ENCODE measurements at regions not wholly inside any gene's neighbourhood (a gene's known extent, or its start where the extent isn't known, plus 50 kb on each side); places are given as distances from the start of the nearest gene placed in this dataset.

- no peak overlapping the region for H3K27ac ChIP-seq
- no peak overlapping the region for H3K9ac ChIP-seq (ENCODE audit: insufficient read length)
- H3K9me3 ChIP-seq (ENCODE audit: low read depth, low read length), result no peaks in the 10 kb centered on the region
- H3K4me3 ChIP-seq, result no peak overlapping the region
- H3K36me3 ChIP-seq (ENCODE audit: insufficient read depth, low read length), result no peaks in the 10 kb centered on the region
- no peak for DNase-seq (ENCODE audit: low read depth, low spot score)
- no peak for TF ChIP-seq EZH2 (IDR thresholded peaks at IDR 0.05)
- TF ChIP-seq POLR2AphosphoS5 (IDR thresholded peaks at IDR 0.05; ENCODE audit: borderline replicate concordance, low read depth, low read length), result no peak
- no peak for TF ChIP-seq FOXP2 (optimal IDR thresholded peaks at IDR 0.05; ENCODE audit: control extremely low read depth, extremely low read length, insufficient read depth)
Measured at GRCh38 chr7:96870934-96871333, 134.4 kb upstream of the DLX6 start.

- TF ChIP-seq FOXP2 (optimal IDR thresholded peaks at IDR 0.05; ENCODE audit: control extremely low read depth, extremely low read length, insufficient read depth), result no peak
- no peak for TF ChIP-seq EZH2 (IDR thresholded peaks at IDR 0.05)
- TF ChIP-seq POLR2AphosphoS5 (IDR thresholded peaks at IDR 0.05; ENCODE audit: borderline replicate concordance, low read depth, low read length), result no peak
- no peak overlapping the region for H3K4me3 ChIP-seq
- no peak overlapping the region for H3K27ac ChIP-seq
- H3K9me3 ChIP-seq (ENCODE audit: low read depth, low read length), result no peaks in the 10 kb centered on the region
- no peak for DNase-seq (ENCODE audit: low read depth, low spot score)
- no peaks in the 10 kb centered on the region for H3K36me3 ChIP-seq (ENCODE audit: insufficient read depth, low read length)
- H3K9ac ChIP-seq (ENCODE audit: insufficient read length), result no peak overlapping the region
Measured at GRCh38 chr7:96887426-96887825, 117.9 kb upstream of the DLX6 start.

DNA sequence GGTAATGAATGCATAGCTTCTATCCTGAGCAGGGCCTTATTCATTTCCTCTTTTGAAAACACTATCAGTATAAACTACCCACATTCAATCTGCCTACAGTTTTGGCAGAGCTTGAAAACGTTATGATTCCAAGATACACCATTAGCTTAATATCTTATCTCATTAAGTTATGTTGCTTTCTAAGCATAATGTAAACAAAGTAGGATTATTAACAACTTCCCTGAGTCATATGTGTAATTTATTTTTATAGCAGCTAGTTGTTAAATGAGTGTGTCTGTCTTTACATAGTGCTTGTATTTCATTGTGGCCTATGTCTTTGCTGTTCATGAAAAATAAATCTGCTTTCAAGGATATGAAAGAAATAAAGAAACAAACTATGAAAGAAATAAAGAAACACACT is 106.2 kb upstream of the DLX6 start:
- H3K9me3 ChIP-seq (ENCODE audit: low read depth, low read length), result no peaks in the 10 kb centered on the region
- DNase-seq (ENCODE audit: low read depth, low spot score), result no peak
- H3K4me3 ChIP-seq, result no peak overlapping the region
- no peaks in the 10 kb centered on the region for H3K36me3 ChIP-seq (ENCODE audit: insufficient read depth, low read length)
- no peak overlapping the region for H3K27ac ChIP-seq
- TF ChIP-seq POLR2AphosphoS5 (IDR thresholded peaks at IDR 0.05; ENCODE audit: borderline replicate concordance, low read depth, low read length), result no peak
- TF ChIP-seq EZH2 (IDR thresholded peaks at IDR 0.05), result no peak
- no peak for TF ChIP-seq FOXP2 (optimal IDR thresholded peaks at IDR 0.05; ENCODE audit: control extremely low read depth, extremely low read length, insufficient read depth)
- H3K9ac ChIP-seq (ENCODE audit: insufficient read length), result no peak overlapping the region

GRCh38 chr7:96901822-96902445 is 103.4 kb upstream of the DLX6 start:
- no peak overlapping the region for H3K4me3 ChIP-seq
- no peak for DNase-seq (ENCODE audit: low read depth, low spot score)
- H3K9ac ChIP-seq (ENCODE audit: insufficient read length), result no peak overlapping the region
- TF ChIP-seq EZH2 (IDR thresholded peaks at IDR 0.05), result no peak
- no peak for TF ChIP-seq POLR2AphosphoS5 (IDR thresholded peaks at IDR 0.05; ENCODE audit: borderline replicate concordance, low read depth, low read length)
- TF ChIP-seq FOXP2 (optimal IDR thresholded peaks at IDR 0.05; ENCODE audit: control extremely low read depth, extremely low read length, insufficient read depth), result no peak
- no peaks in the 10 kb centered on the region for H3K9me3 ChIP-seq (ENCODE audit: low read depth, low read length)
- no peaks in the 10 kb centered on the region for H3K36me3 ChIP-seq (ENCODE audit: insufficient read depth, low read length)
- H3K27ac ChIP-seq, result no peak overlapping the region

DNA sequence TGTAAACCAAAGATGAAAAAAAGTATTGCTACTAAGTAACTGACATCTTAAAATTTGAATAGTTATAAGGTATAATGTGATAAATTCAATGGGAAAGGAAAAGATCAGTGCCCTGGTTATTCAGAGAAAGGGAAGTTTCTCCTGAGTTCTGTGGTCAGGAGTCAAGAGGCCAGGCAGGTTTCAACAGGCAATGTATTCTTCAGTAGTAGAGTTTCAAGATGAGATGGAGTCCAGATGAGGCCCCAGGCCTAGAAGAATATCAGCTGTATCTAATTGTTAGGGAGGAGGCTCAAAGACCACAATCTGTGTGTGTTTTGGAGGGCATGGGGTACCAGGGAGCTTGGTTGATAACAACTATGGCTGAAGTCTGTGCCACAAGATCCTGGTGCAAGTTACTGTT is 101.4 kb upstream of the DLX6 start:
- no peak for TF ChIP-seq FOXP2 (optimal IDR thresholded peaks at IDR 0.05; ENCODE audit: control extremely low read depth, extremely low read length, insufficient read depth)
- TF ChIP-seq POLR2AphosphoS5 (IDR thresholded peaks at IDR 0.05; ENCODE audit: borderline replicate concordance, low read depth, low read length), result no peak
- no peak for TF ChIP-seq EZH2 (IDR thresholded peaks at IDR 0.05)
- Histone ChIP-seq H3K36me3 (ENCODE audit: insufficient read depth, low read length) (no peaks in the 10 kb centered on the region), H3K9me3 (ENCODE audit: low read depth, low read length) (no peaks in the 10 kb centered on the region), H3K9ac (ENCODE audit: insufficient read length) (no peak overlapping the region), H3K27ac (no peak overlapping the region), H3K4me3 (no peak overlapping the region)
- DNase-seq (ENCODE audit: low read depth, low spot score), result no peak

DNA sequence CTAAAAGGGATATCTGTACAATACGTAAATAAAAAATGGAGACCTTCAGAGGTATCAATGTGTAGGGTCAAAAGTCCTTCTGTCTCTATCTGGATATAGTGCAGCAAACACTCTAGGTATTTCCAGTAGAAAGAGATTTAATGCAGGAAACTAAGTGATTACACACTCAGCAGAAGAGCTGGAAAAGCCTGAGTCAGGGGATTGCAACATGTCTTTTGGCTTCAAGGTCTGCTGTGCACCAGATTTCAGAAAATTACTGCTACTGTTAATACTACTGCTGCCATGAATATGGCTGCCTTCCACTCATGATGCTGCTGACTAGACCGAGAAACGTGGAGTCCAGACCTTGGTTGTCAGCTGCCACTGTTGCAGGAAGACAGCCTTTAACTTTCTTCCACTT is 94.9 kb upstream of the DLX6 start:
- Histone ChIP-seq H3K9ac (ENCODE audit: insufficient read length) (no peak overlapping the region), H3K27ac (peak overlapping the region; percentile 74)
- peak; percentile 47 for DNase-seq (ENCODE audit: low read depth, low spot score)

DNA sequence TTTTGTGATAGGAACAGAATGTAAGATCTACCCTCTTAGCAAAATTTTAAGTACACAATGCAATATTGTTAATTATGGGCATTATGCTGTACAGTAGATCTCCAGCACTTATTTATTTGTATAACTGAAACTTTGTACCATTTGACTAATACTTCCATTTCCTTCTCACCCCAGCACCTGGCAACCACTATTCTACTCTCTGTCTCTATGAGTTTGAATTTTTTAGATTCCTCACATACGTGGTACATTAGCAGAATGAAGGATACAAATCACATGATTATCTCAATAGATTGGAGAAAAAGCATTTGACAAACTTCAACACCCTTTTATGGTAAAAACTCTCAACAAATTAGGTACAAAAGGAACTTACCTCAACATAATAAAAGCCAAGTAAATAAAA is 90.3 kb upstream of the DLX6 start:
- Histone ChIP-seq H3K27ac (no peak overlapping the region), H3K36me3 (ENCODE audit: insufficient read depth, low read length) (no peaks in the 10 kb centered on the region), H3K9me3 (ENCODE audit: low read depth, low read length) (no peaks in the 10 kb centered on the region), H3K9ac (ENCODE audit: insufficient read length) (no peak overlapping the region), H3K4me3 (no peak overlapping the region)
- no peak for DNase-seq (ENCODE audit: low read depth, low spot score)
- TF ChIP-seq FOXP2 (optimal IDR thresholded peaks at IDR 0.05; ENCODE audit: control extremely low read depth, extremely low read length, insufficient read depth) (no peak), POLR2AphosphoS5 (IDR thresholded peaks at IDR 0.05; ENCODE audit: borderline replicate concordance, low read depth, low read length) (no peak), EZH2 (IDR thresholded peaks at IDR 0.05) (no peak)

More for the DNA sequence above, 94.9 kb upstream of the DLX6 start:
- TF ChIP-seq POLR2AphosphoS5 (IDR thresholded peaks at IDR 0.05; ENCODE audit: borderline replicate concordance, low read depth, low read length), result no peak; the same call in 1 of the 2 replicates
- TF ChIP-seq EZH2 (IDR thresholded peaks at IDR 0.05), result no peak
- no peak for TF ChIP-seq FOXP2 (optimal IDR thresholded peaks at IDR 0.05; ENCODE audit: control extremely low read depth, extremely low read length, insufficient read depth)
- no peaks in the 10 kb centered on the region for H3K36me3 ChIP-seq (ENCODE audit: insufficient read depth, low read length)
- no peaks in the 10 kb centered on the region for H3K9me3 ChIP-seq (ENCODE audit: low read depth, low read length)
- peak overlapping the region; percentile 27; the same call in 1 of the 2 replicates for H3K4me3 ChIP-seq

GRCh38 chr7:96920064-96920463 is 85.3 kb upstream of the DLX6 start:
- no peak for DNase-seq (ENCODE audit: low read depth, low spot score)
- H3K9me3 ChIP-seq (ENCODE audit: low read depth, low read length), result no peaks in the 10 kb centered on the region
- H3K9ac ChIP-seq (ENCODE audit: insufficient read length), result no peak overlapping the region
- no peak overlapping the region for H3K4me3 ChIP-seq
- H3K27ac ChIP-seq, result no peak overlapping the region
- TF ChIP-seq POLR2AphosphoS5 (IDR thresholded peaks at IDR 0.05; ENCODE audit: borderline replicate concordance, low read depth, low read length) (no peak), FOXP2 (optimal IDR thresholded peaks at IDR 0.05; ENCODE audit: control extremely low read depth, extremely low read length, insufficient read depth) (no peak), EZH2 (IDR thresholded peaks at IDR 0.05) (no peak)
- H3K36me3 ChIP-seq (ENCODE audit: insufficient read depth, low read length), result no peaks in the 10 kb centered on the region

DNA sequence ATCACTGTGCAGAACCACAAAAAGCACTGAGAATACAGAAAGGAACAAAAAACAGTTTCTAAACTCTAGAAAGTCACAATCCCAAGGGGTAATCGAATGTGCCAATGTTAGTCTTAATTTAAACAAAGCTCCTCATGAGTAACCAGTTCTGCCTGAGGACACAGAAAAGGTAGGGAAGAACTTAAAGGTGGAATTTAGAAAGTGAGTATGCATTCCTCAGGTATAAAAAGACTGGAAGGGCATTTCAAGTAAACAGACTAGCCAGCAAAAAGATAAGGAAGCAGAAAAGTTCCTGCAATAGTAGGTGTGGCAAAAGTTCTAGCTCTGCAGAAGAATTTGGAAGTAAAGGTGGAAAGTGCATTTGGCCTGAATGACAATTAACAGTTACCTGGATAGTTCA is 84.6 kb upstream of the DLX6 start:
- DNase-seq (ENCODE audit: low read depth, low spot score), result no peak
- Histone ChIP-seq H3K4me3 (no peak overlapping the region), H3K27ac (no peak overlapping the region), H3K9ac (ENCODE audit: insufficient read length) (no peak overlapping the region), H3K9me3 (ENCODE audit: low read depth, low read length) (no peaks in the 10 kb centered on the region), H3K36me3 (ENCODE audit: insufficient read depth, low read length) (no peaks in the 10 kb centered on the region)
- TF ChIP-seq EZH2 (IDR thresholded peaks at IDR 0.05) (no peak), POLR2AphosphoS5 (IDR thresholded peaks at IDR 0.05; ENCODE audit: borderline replicate concordance, low read depth, low read length) (no peak), FOXP2 (optimal IDR thresholded peaks at IDR 0.05; ENCODE audit: control extremely low read depth, extremely low read length, insufficient read depth) (no peak)

Data from SK-N-MC (cell line).